SK-N-SH treated with all-trans-retinoic acid at 6 μM for 48 hours (cell line): ENCODE measurements at regions not wholly inside any gene's neighbourhood (a gene's known extent, or its start where the extent isn't known, plus 50 kb on each side); places are given as distances from the start of the nearest gene placed in this dataset.

Experiments used
- ATAC-seq: fragments of 200-7000 bp; cut with Tn5 transposase; 3 replicates; pipeline ENCODE4 v1.9.1; 2020; ENCODE audit warnings: mild to moderate bottlenecking, moderate library complexity
- ARNTL ChIP-seq: fragments of 450-650 bp; formaldehyde crosslinking; IDR thresholded peaks from 2 replicates; pipeline ENCODE4 v1.5.0; 2020; ENCODE audit warnings: low read depth, mild to moderate bottlenecking, moderate library complexity, borderline replicate concordance
- BACH2 ChIP-seq: fragments of 250-450 bp; sonication (Bioruptor Pico); IDR thresholded peaks from 2 replicates; pipeline ENCODE4 v1.9.0; 2021; ENCODE audit warnings: mild to moderate bottlenecking, borderline replicate concordance
- CREB5 ChIP-seq: fragments of 250-450 bp; sonication (Bioruptor Pico); IDR thresholded peaks from 2 replicates; pipeline ENCODE4 v1.5.1; 2020; ENCODE audit warnings: low read depth, mild to moderate bottlenecking, moderate library complexity
- CSDC2 ChIP-seq: fragments of 250-450 bp; sonication (Bioruptor Pico); IDR thresholded peaks from 2 replicates; pipeline ENCODE4 v1.5.0; 2020; ENCODE audit warnings: mild to moderate bottlenecking, moderate library complexity
- CSRNP3 ChIP-seq: fragments of 250-450 bp; sonication (Bioruptor Pico); IDR thresholded peaks from 2 replicates; pipeline ENCODE4 v1.5.1; 2021; ENCODE audit warnings: mild to moderate bottlenecking, moderate library complexity
- ESRRG ChIP-seq: fragments of 250-450 bp; sonication (Bioruptor Pico); IDR thresholded peaks from 2 replicates; pipeline ENCODE4 v1.6.1; 2021; ENCODE audit warnings: mild to moderate bottlenecking
- GLIS3 ChIP-seq: fragments of 250-450 bp; sonication (Bioruptor Pico); IDR thresholded peaks from 2 replicates; pipeline ENCODE4 v1.5.0; 2020; ENCODE audit warnings: mild to moderate bottlenecking, moderate library complexity
- ISL1 ChIP-seq: fragments of 250-450 bp; sonication (Bioruptor Pico); IDR thresholded peaks from 2 replicates; pipeline ENCODE4 v2.1.2; 2022; ENCODE audit warnings: mild to moderate bottlenecking, moderate library complexity
- OSR1 ChIP-seq: fragments of 250-450 bp; sonication (Bioruptor Pico); IDR thresholded peaks from 2 replicates; pipeline ENCODE4 v1.8.0; 2022; ENCODE audit warnings: moderate library complexity, mild to moderate bottlenecking, inconsistent platforms
- POU6F1 ChIP-seq: fragments of 250-450 bp; sonication (Bioruptor Pico); IDR thresholded peaks from 2 replicates; pipeline ENCODE4 v1.8.0; 2021; ENCODE audit warnings: low read depth, mild to moderate bottlenecking, moderate library complexity, borderline replicate concordance
- RARB ChIP-seq: fragments of 250-450 bp; sonication (Bioruptor Pico); IDR thresholded peaks from 2 replicates; pipeline ENCODE4 v1.8.0; 2021; ENCODE audit warnings: mild to moderate bottlenecking, moderate library complexity
- SNAI2 ChIP-seq: fragments of 250-450 bp; sonication (Bioruptor Pico); IDR thresholded peaks from 2 replicates; pipeline ENCODE4 v1.5.0; 2020; ENCODE audit warnings: mild to moderate bottlenecking, moderate library complexity
- TCF4 ChIP-seq: fragments of 250-450 bp; sonication (Bioruptor Pico); IDR thresholded peaks from 2 replicates; pipeline ENCODE4 v1.8.0; 2021; ENCODE audit warnings: mild to moderate bottlenecking, moderate library complexity, borderline replicate concordance
- ZC3H10 ChIP-seq: fragments of 250-450 bp; sonication (Bioruptor Pico); IDR thresholded peaks from 2 replicates; pipeline ENCODE4 v1.5.1; 2021; ENCODE audit warnings: mild to moderate bottlenecking, moderate library complexity
- ZFP3 ChIP-seq: fragments of 250-450 bp; sonication (Bioruptor Pico); IDR thresholded peaks from 2 replicates; pipeline ENCODE4 v1.5.0; 2020; ENCODE audit warnings: mild to moderate bottlenecking, moderate library complexity
- ZFP30 ChIP-seq: fragments of 450-650 bp; formaldehyde crosslinking; IDR thresholded peaks from 2 replicates; pipeline ENCODE4 v1.5.0; 2022; ENCODE audit warnings: mild to moderate bottlenecking, moderate library complexity
- ZNF565 ChIP-seq: fragments of 450-650 bp; formaldehyde crosslinking; conservative IDR thresholded peaks from 2 replicates; pipeline ENCODE4 v1.5.0; 2020; ENCODE audit warnings: low read depth, mild to moderate bottlenecking, moderate library complexity
- ZNF70 ChIP-seq: fragments of 450-650 bp; formaldehyde crosslinking; IDR thresholded peaks from 2 replicates; pipeline ENCODE4 v1.5.0; 2020; ENCODE audit warnings: mild to moderate bottlenecking, moderate library complexity
- TF ChIP-seq, protein P1 (sequence below): fragments of 250-450 bp; sonication (Bioruptor Pico); IDR thresholded peaks from 2 replicates; pipeline ENCODE4 v1.8.0; 2020; ENCODE audit warnings: mild to moderate bottlenecking, moderate library complexity, borderline replicate concordance
- TF ChIP-seq, protein P2 (sequence below): fragments of 250-450 bp; sonication (Bioruptor Pico); IDR thresholded peaks from 2 replicates; pipeline ENCODE4 v1.5.0; 2020; ENCODE audit warnings: mild to moderate bottlenecking, moderate library complexity

- no peak for TF ChIP-seq ARNTL (CRISPR knock-in tag)
- no peak for TF ChIP-seq ZNF565 (CRISPR knock-in tag)
- TF ChIP-seq ZNF70 = no peak
- no peak for TF ChIP-seq ZC3H10 (CRISPR knock-in tag)
- TF ChIP-seq, protein P1, sequence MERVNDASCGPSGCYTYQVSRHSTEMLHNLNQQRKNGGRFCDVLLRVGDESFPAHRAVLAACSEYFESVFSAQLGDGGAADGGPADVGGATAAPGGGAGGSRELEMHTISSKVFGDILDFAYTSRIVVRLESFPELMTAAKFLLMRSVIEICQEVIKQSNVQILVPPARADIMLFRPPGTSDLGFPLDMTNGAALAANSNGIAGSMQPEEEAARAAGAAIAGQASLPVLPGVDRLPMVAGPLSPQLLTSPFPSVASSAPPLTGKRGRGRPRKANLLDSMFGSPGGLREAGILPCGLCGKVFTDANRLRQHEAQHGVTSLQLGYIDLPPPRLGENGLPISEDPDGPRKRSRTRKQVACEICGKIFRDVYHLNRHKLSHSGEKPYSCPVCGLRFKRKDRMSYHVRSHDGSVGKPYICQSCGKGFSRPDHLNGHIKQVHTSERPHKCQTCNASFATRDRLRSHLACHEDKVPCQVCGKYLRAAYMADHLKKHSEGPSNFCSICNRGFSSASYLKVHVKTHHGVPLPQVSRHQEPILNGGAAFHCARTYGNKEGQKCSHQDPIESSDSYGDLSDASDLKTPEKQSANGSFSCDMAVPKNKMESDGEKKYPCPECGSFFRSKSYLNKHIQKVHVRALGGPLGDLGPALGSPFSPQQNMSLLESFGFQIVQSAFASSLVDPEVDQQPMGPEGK (CRISPR knock-in tag) = no peak
- no peak for TF ChIP-seq CSRNP3 (CRISPR knock-in tag)
- no peak for TF ChIP-seq SNAI2 (CRISPR knock-in tag)
- no peak for TF ChIP-seq TCF4 (CRISPR knock-in tag)
- TF ChIP-seq ZFP30 (CRISPR knock-in tag) = no peak
- ATAC-seq = no peak
Measured at GRCh38 chr9:1580215-1580614, 434.9 kb upstream of the SMARCA2 start.

DNA sequence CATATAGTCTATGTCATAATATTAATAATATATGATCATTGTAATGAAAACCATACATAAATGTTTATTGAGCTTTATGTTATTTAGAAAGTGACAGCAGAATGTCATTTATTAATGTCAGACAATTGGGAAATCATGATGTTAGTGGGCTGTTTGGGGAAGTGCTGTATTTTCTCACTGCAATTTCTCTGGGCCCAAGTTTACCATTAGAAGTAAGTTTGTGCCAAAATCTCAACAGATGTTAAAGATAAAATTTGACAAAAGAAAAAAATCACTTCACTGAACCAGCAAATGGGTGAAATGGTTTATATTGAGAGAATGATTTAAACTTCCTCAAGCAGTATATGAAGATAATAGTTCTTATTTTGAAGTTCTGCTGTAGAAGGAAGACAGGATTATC is 433.2 kb upstream of the SMARCA2 start:
- TF ChIP-seq ZFP30 (CRISPR knock-in tag) (no peak), ZNF565 (CRISPR knock-in tag) (no peak), ISL1 (CRISPR knock-in tag) (no peak), TCF4 (CRISPR knock-in tag) (no peak), ESRRG (CRISPR knock-in tag) (no peak), GLIS3 (CRISPR knock-in tag) (no peak), ZNF70 (no peak), POU6F1 (no peak), ARNTL (CRISPR knock-in tag) (no peak), CSRNP3 (CRISPR knock-in tag) (no peak), ZC3H10 (CRISPR knock-in tag) (no peak), RARB (CRISPR knock-in tag) (no peak)
- TF ChIP-seq, protein P2, sequence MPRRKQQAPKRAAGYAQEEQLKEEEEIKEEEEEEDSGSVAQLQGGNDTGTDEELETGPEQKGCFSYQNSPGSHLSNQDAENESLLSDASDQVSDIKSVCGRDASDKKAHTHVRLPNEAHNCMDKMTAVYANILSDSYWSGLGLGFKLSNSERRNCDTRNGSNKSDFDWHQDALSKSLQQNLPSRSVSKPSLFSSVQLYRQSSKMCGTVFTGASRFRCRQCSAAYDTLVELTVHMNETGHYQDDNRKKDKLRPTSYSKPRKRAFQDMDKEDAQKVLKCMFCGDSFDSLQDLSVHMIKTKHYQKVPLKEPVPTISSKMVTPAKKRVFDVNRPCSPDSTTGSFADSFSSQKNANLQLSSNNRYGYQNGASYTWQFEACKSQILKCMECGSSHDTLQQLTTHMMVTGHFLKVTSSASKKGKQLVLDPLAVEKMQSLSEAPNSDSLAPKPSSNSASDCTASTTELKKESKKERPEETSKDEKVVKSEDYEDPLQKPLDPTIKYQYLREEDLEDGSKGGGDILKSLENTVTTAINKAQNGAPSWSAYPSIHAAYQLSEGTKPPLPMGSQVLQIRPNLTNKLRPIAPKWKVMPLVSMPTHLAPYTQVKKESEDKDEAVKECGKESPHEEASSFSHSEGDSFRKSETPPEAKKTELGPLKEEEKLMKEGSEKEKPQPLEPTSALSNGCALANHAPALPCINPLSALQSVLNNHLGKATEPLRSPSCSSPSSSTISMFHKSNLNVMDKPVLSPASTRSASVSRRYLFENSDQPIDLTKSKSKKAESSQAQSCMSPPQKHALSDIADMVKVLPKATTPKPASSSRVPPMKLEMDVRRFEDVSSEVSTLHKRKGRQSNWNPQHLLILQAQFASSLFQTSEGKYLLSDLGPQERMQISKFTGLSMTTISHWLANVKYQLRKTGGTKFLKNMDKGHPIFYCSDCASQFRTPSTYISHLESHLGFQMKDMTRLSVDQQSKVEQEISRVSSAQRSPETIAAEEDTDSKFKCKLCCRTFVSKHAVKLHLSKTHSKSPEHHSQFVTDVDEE = no peak
- TF ChIP-seq, protein P1 (CRISPR knock-in tag) = no peak
- ATAC-seq = no peak

DNA sequence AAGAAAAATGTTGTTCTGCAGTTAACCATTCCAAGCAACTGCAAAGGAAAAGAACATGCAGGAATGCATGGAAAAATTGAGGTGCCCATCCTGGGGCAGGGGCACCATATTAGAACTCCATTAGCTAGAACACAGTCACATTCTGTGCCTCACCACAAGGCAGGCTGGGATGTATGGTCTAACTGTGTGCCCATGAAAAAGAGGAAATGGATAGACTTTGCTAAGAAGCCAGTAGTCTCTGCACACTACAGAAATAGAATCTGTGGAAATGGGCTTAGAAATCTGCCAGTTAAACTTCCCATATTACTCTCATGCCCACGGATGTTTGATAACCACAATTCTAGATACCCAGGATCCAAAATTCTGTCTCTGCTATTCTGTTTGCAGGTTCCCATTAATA is 423.8 kb upstream of the SMARCA2 start:
- ATAC-seq = no peak
- TF ChIP-seq OSR1 (CRISPR knock-in tag) = no peak
- TF ChIP-seq POU6F1 = no peak
- no peak for TF ChIP-seq ZFP3 (CRISPR knock-in tag)
- TF ChIP-seq ZC3H10 (CRISPR knock-in tag) = no peak
- no peak for TF ChIP-seq TCF4 (CRISPR knock-in tag)
- TF ChIP-seq ESRRG (CRISPR knock-in tag) = no peak
- TF ChIP-seq ISL1 (CRISPR knock-in tag) = no peak
- TF ChIP-seq ARNTL (CRISPR knock-in tag) = no peak
- TF ChIP-seq CREB5 (CRISPR knock-in tag) = no peak
- TF ChIP-seq, protein P1 (CRISPR knock-in tag) = no peak
- TF ChIP-seq SNAI2 (CRISPR knock-in tag) = no peak
- TF ChIP-seq CSDC2 (CRISPR knock-in tag) = no peak
- TF ChIP-seq BACH2 = no peak
